ENCODE measurements at regions not wholly inside any gene's neighbourhood (a gene's known extent, or its start where the extent isn't known, plus 50 kb on each side); places are given as distances from the start of the nearest gene placed in this dataset.

DNA sequence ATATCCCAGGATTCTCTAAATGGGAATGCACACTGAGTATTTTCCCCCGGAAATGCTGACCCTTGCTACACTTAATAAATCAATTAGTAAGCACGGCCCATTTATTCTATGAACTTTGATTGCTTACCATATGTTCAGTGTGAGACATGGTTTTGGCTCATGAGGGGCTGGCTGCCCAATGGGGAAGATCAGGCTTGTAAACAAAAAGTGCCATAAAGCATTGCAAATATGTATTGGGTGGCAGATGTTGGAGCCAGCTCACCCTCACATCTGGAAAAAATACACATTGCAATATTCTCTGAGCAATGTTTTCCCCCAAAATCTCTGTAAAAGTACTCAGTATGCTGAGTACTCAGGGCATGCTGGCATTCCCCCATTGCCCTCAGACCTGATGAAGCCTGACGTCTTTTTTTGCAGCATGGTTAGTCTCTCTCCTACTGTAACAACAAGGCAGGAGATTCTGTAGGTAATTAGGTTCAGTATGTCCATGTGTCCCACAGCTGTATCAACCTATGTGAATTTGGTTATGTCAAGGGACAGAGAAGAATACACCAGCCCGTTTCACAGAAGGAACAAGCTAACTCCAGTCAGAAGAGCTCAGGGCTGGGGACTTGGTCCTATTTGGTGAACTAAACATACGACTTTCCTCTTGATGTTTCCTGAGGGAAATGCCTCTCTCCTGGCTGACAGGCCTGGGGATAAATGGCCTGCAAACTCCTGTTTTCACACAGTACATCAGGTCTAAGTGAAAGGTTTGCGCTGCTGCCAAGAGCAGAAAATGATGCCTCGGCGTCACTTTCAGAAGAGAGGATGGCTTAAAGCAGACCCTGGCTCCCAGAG is 202.4 kb downstream of the INSIG2 start:
- no peak for DNase-seq (ENCODE audit: low spot score)
- TF ChIP-seq, protein P1, sequence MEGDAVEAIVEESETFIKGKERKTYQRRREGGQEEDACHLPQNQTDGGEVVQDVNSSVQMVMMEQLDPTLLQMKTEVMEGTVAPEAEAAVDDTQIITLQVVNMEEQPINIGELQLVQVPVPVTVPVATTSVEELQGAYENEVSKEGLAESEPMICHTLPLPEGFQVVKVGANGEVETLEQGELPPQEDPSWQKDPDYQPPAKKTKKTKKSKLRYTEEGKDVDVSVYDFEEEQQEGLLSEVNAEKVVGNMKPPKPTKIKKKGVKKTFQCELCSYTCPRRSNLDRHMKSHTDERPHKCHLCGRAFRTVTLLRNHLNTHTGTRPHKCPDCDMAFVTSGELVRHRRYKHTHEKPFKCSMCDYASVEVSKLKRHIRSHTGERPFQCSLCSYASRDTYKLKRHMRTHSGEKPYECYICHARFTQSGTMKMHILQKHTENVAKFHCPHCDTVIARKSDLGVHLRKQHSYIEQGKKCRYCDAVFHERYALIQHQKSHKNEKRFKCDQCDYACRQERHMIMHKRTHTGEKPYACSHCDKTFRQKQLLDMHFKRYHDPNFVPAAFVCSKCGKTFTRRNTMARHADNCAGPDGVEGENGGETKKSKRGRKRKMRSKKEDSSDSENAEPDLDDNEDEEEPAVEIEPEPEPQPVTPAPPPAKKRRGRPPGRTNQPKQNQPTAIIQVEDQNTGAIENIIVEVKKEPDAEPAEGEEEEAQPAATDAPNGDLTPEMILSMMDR (IDR thresholded peaks at IDR 0.05; ENCODE audit: extremely low read depth, missing control alignments): no peak

DNA sequence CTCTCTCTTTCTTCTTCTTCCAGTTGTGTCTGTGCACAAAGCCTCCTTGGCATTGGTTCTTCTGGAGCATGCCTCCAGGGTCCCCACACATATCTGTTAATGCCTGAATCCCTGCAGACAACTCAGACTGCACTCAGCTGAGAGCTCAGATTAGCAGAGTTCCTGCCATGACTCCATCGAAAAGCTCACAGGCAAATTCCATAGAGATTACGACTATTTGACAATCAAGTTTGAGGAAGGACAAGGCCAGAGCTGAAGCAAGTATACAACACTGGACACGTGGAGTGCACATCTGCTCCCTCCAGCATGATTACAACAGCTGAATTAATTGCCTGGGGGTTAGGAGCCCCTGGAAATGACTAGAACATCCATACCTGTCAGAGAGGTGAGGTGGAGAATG is 190.7 kb downstream of the INSIG2 start:
- TF ChIP-seq, protein P1 (IDR thresholded peaks at IDR 0.05; ENCODE audit: extremely low read depth, missing control alignments): no peak
- DNase-seq (ENCODE audit: low spot score): no peak

DNA sequence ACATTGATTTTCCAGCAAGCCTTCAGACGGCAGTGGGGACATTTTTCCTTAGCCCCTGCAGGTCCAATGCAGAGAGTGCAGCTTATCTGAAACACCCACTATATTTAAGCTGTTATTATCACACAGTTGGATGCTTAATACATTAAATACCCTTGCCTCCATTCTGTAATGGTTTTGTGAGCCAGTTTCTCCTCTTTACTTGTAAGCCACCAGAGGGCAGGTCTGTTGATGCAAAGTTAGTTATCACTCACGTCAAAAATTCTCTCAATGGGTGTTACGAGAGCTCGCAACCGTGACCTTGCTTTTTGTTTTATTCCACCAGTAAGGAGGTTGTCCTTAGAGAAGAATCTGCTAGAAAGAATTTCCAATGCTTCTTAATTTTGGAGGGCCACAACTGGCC is 189.8 kb downstream of the INSIG2 start:
- TF ChIP-seq, protein P1 (IDR thresholded peaks at IDR 0.05; ENCODE audit: extremely low read depth, missing control alignments): no peak
- no peak for DNase-seq (ENCODE audit: low spot score)

DNA sequence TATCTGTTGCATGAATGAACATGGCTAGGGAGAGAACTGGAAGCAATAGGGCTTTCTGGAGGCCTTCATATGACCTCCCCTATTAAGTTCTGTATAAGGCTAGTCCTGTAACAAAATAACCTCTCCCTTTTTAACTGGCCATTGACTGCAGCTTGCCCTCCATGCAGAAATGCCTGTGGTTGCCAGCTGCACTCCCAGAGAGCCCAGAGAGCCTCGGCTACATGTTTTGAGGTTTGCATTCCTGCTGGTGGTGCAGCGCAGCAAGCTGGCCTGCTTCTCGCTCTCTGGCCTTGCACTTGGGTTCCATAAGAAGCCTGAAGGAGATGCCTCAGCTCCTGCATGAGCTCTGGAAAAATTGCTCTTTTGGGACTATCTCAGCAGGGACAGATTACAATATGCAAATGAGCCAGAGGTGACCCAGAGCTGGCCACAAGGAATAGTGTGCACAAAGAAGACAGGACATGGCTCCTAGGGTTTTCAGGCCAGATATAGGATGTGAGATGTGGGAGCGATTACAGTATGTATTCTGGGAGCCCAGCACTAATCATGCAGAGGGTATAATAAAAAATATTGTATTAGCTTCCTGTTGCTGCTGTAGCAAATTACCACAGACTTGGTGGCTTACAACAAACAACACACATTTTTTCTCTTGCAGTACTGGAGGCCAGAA is 186.7 kb downstream of the INSIG2 start:
- TF ChIP-seq, protein P1 (IDR thresholded peaks at IDR 0.05; ENCODE audit: extremely low read depth, missing control alignments): no peak
- DNase-seq (ENCODE audit: low spot score): no peak

DNA sequence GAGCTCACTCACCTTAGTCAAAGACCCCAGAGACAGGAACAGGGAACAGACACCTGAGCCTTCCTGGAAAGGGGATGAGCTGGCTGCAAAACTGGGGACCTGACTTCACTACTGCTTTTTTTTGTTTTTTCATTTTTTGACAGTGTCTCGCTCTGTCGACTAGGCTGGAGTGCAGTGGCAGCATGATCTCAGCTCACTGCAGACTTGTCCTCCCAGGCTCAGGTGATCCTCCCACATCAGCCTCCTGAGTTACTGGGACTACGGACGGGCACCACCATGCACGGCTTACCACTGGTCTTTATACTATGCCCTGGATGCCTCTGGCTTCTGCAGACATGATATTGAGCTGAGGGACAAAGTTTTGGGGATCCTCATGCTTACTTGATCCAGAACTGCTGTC is 184.1 kb downstream of the INSIG2 start:
- TF ChIP-seq, protein P1 (IDR thresholded peaks at IDR 0.05; ENCODE audit: extremely low read depth, missing control alignments): no peak
- DNase-seq (ENCODE audit: low spot score): no peak

DNA sequence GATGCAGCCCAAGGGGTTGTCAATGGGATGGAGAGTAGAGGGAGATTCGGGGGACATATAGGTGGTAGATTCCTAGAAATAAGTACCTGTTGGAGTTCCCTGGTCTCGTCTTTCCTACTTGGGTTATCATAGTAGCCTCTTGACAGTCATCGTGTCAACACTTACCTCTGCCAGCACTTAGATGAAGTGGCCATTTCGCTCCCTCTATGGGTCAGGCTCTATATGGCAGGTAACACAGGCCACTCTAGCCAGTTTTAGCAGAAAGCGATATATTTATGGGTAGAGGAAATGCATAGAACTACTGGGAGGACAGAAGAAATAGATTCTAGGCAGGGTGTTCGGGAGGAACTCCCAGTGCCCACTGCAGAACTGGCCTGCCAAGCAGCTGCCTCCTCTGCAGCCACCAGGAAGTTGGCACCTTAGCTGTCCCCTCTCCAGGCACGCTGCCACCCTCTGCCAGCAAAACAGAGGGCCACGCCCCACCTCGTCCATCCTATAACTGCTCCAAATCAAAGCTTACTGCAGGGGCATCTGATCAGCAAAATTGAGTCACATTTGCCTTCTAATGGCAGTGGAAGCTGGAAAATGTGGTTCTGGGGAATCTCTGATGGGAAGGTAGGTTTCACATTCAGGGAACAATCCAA is 181.3 kb downstream of the INSIG2 start:
- DNase-seq (ENCODE audit: low spot score): no peak
- TF ChIP-seq, protein P1 (IDR thresholded peaks at IDR 0.05; ENCODE audit: extremely low read depth, missing control alignments): no peak

DNA sequence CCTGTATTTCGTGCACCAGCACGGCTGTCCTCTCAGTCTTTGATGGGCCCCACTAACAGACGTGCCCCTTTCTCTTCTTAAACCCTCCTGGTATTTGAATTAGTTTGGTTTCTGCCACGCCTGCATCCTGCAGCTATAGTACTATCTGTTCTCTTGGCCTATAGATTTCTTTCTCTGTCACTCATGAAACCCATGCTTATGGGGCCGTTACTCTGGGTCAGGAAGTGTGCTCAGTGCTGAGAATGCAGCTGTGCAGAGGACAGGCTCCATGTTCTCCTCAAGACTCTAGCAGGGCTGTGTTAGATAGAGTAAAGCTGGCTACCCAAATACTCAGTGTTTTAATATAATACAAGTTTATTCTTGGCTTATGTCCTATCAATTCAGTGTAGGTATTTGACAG is 180.0 kb downstream of the INSIG2 start:
- TF ChIP-seq, protein P1 (IDR thresholded peaks at IDR 0.05; ENCODE audit: extremely low read depth, missing control alignments): no peak
- no peak for DNase-seq (ENCODE audit: low spot score)
